Medulla oblongata (tissue), 1 donor: ENCODE measurements at regions not wholly inside any gene's neighbourhood (a gene's known extent, or its start where the extent isn't known, plus 50 kb on each side); places are given as distances from the start of the nearest gene placed in this dataset.
"Not testable (repeated sequence)": the region's sequence is repeated elsewhere in the genome, so short reads cannot be mapped to it uniquely, and the experiment has no call there.

Source experiments
- DNase-seq: peaks from one replicate; pipeline ENCODE4 v3.0.0-alpha.2; 2015; ENCODE audit errors: extremely low spot score

GRCh38 chr13:58617880-58618665 lies 986.5 kb downstream of the PCDH17 start:
- no peak for DNase-seq

GRCh38 chr13:58619396-58620113 lies 988.0 kb downstream of the PCDH17 start:
- no peak for DNase-seq

GRCh38 chr13:58620176-58620575 lies 988.6 kb downstream of the PCDH17 start:
- DNase-seq, result no peak

GRCh38 chr13:58625703-58626389 lies 994.3 kb downstream of the PCDH17 start:
- DNase-seq, result no peak

- DNase-seq, result no peak
Measured at GRCh38 chr13:58630794-58631193, 999.2 kb downstream of the PCDH17 start.

- no peak for DNase-seq
Measured at GRCh38 chr13:58633226-58633625, 1001.7 kb downstream of the PCDH17 start.

GRCh38 chr13:58655086-58655485 lies 1023.5 kb downstream of the PCDH17 start:
- no peak for DNase-seq

- DNase-seq, result no peak
Measured at GRCh38 chr13:58660826-58661225, 1029.3 kb downstream of the PCDH17 start.

GRCh38 chr13:58666331-58666730 lies 1034.8 kb downstream of the PCDH17 start:
- DNase-seq, result no peak

GRCh38 chr13:58667096-58667495 lies 1035.6 kb downstream of the PCDH17 start:
- no peak for DNase-seq

GRCh38 chr13:58680115-58680514 lies 1048.6 kb downstream of the PCDH17 start:
- no peak for DNase-seq

- no peak for DNase-seq
Measured at GRCh38 chr13:58682616-58683015, 1051.1 kb downstream of the PCDH17 start.

GRCh38 chr13:58687148-58687547 lies 1055.6 kb downstream of the PCDH17 start:
- DNase-seq, result no peak

GRCh38 chr13:58698531-58698930 lies 1067.0 kb downstream of the PCDH17 start:
- no peak for DNase-seq

GRCh38 chr13:58704953-58705352 lies 1073.4 kb downstream of the PCDH17 start:
- no peak for DNase-seq

- DNase-seq, result no peak
Measured at GRCh38 chr13:58706421-58706820, 1074.9 kb downstream of the PCDH17 start.

GRCh38 chr13:58712191-58712590 lies 1080.6 kb downstream of the PCDH17 start:
- DNase-seq, result no peak

- not testable (repeated sequence) for DNase-seq
Measured at GRCh38 chr13:58714016-58714415, 1082.5 kb downstream of the PCDH17 start.

GRCh38 chr13:58721273-58721672 lies 1089.7 kb downstream of the PCDH17 start:
- no peak for DNase-seq

GRCh38 chr13:58728126-58728525 lies 1096.6 kb downstream of the PCDH17 start:
- no peak for DNase-seq

GRCh38 chr13:58729361-58729760 lies 1097.8 kb downstream of the PCDH17 start:
- no peak for DNase-seq

- no peak for DNase-seq
Measured at GRCh38 chr13:58744686-58745085, 1113.1 kb downstream of the PCDH17 start.

GRCh38 chr13:58767566-58767965 lies 1136.0 kb downstream of the PCDH17 start:
- DNase-seq, result no peak
